Heart right ventricle (tissue), 16 donors: ENCODE measurements at regions not wholly inside any gene's neighbourhood (a gene's known extent, or its start where the extent isn't known, plus 50 kb on each side); places are given as distances from the start of the nearest gene placed in this dataset.

ENCODE experiments used
- ATAC-seq, 8 donors: fragments of 200-7000 bp; cut with Tn5 transposase; one replicate each; pipeline ENCODE4 v1.9.1; 2020; ENCODE audit warnings: mild to moderate bottlenecking in 8 of 8, moderate library complexity in 8 of 8, moderate number of reproducible peaks in 1 of 8
- DNase-seq, 2 donors: peaks; one replicate each; pipeline ENCODE4 v3.0.0-alpha.2; 2020
- H3K27ac ChIP-seq, 10 donors: fragments of 200-600 bp; sonication (generic) in 2 of 10; one replicate each; pipeline versions ENCODE4 v1.5.0 to v1.8.0; 2020 to 2022; ENCODE audit warnings: mild to moderate bottlenecking in 3 of 10
- H3K27me3 ChIP-seq, 7 donors: fragments of 200-600 bp; one replicate each; pipeline ENCODE4 v1.8.0; 2021 to 2022; ENCODE audit warnings: mild to moderate bottlenecking in 2 of 7
- H3K36me3 ChIP-seq, 9 donors: fragments of 200-600 bp; sonication (generic) in 1 of 9; one replicate each; pipeline versions ENCODE4 v1.5.0 to v1.8.0; 2020 to 2022; ENCODE audit warnings: mild to moderate bottlenecking in 2 of 9
- H3K4me1 ChIP-seq, 9 donors: fragments of 200-600 bp; sonication (generic) in 1 of 9; one replicate each; pipeline versions ENCODE4 v1.5.0 to v1.8.0; 2020 to 2022; ENCODE audit warnings: mild to moderate bottlenecking in 4 of 9
- H3K4me3 ChIP-seq, 10 donors: fragments of 200-600 bp; sonication (generic) in 2 of 10; one replicate each; pipeline versions ENCODE4 v1.5.0 to v1.8.0; 2020 to 2022; ENCODE audit warnings: mild to moderate bottlenecking in 7 of 10, moderate library complexity in 2 of 10
- H3K9me3 ChIP-seq, 11 donors: fragments of 200-600 bp in 10 of 11; sonication (generic) in 2 of 11; one replicate each; pipeline versions ENCODE4 v1.5.0 to v1.8.0; 2013 to 2022; ENCODE audit warnings: mild to moderate bottlenecking in 2 of 11, control low read depth in 1 of 11, moderate library complexity in 1 of 11
- CTCF ChIP-seq, 9 donors: fragments of 200-600 bp; sonication (generic) in 2 of 9; IDR thresholded peaks; one replicate each; pipeline versions ENCODE4 v1.5.0 to v1.8.0; 2021 to 2022; ENCODE audit warnings: antibody characterized with exemption in 9 of 9, mild to moderate bottlenecking in 5 of 9, moderate library complexity in 1 of 9
- WGBS, 2 donors: extraction: QIAGEN DNeasy Blood & Tissue Kit; methylation state at CpG; one replicate each; pipeline ENCODE4 v1.1.7; 2013; ENCODE audit warnings: inconsistent platforms in 1 of 2; 5-methylcytosine and 5-hydroxymethylcytosine counted together
- intact Hi-C, 10 donors: fragments of 100-400 bp; cut with DNase I; formaldehyde crosslinking; loops; one replicate each; pipeline versions ENCODE4 v1.11.1 to v1.14.2; 2022
- donor health status: Arrhythmogenic right ventricular cardiomyopathy.
- donor health status: ischemic (EF 13 %, LVEDD 7.1; RV severe dilation, severe dysfunction).
- donor health status: healthy with polysubstance abuse.
- donor health status: DM: no; HTN: yes; CAD: no.
- donor health status: DM: no; HTN: no; CAD: no.
- donor health status: ischemic (EF 25% LVEDD 6.9; RV normal size, moderate dysfunction).
- donor health status: ischemic (EF 25% LVEDD 5.7; RV mildly dilated, moderate dysfunction).
- donor health status: healthy.
- donor health status: DM: yes; HTN: yes; CAD: no.
- donor health status: Ischemic cardiomyopathy.
- donor health status: ischemic (EF 35%, LVEDD 5.7; RV mildly dilated, moderate dysfunction).
- donor health status: nonischemic (EF 11% LVEDD 7.7; RV severe dilation, severe dysfunction).
- donor health status: DM: yes; HTN: yes; CAD: no.
- donor health status: PGD.
- donor health status: ischemic (EF 29% LVEDD 5.4; RV normal size, mild dysfunction).
- donor health status: nonischemic (EF 23%, LVEDD 6.1; RV moderate dilation, normal function).

GRCh38 chr7:54813398-54813797 is 54.4 kb upstream of the SEC61G start:
- no peaks in the 10 kb centered on the region for H3K36me3 ChIP-seq
- H3K9me3 ChIP-seq, result peaks cover 0 to 2% (median 0%) of the 10 kb centered on the region in 11 donors
- peak overlapping the region in 4 of 10 donors; percentile 10 to 27 (median 20) for H3K27ac ChIP-seq
- WGBS, 2 donors, result 49 to 66% methylated on average over 6 of the region's 6 CpGs
- intact Hi-C loops, result no loop called here
- peak in 1 of 2 donors; percentile 30 for DNase-seq
- ATAC-seq, result peak in 5 of 8 donors; percentile 27 to 69 (median 38)
- H3K4me3 ChIP-seq, result no peak overlapping the region
- no peaks in the 10 kb centered on the region for H3K27me3 ChIP-seq
- TF ChIP-seq CTCF (IDR thresholded peaks at IDR 0.05), result no peak
- peaks cover 5 to 50% (median 27%) of the 10 kb centered on the region in 9 donors for H3K4me1 ChIP-seq

- no peaks in the 10 kb centered on the region for H3K27me3 ChIP-seq
- H3K9me3 ChIP-seq, result peaks cover 0 to 2% (median 0%) of the 10 kb centered on the region in 11 donors
- 82 to 87% methylated on average over 5 of the region's 5 CpGs for WGBS, 2 donors
- no peak for DNase-seq
- no peak overlapping the region for H3K4me3 ChIP-seq
- intact Hi-C loops, result no loop called here
- no peaks in the 10 kb centered on the region for H3K36me3 ChIP-seq
- ATAC-seq, result no peak
- H3K4me1 ChIP-seq, result peaks cover 5 to 50% (median 27%) of the 10 kb centered on the region in 9 donors
- H3K27ac ChIP-seq, result no peak overlapping the region
- TF ChIP-seq CTCF (IDR thresholded peaks at IDR 0.05), result no peak
These were observed 55.4 kb upstream of the SEC61G start for GRCh38 chr7:54814401-54814800.

- Histone ChIP-seq H3K4me3 (no peak overlapping the region), H3K27ac (peak overlapping the region in 5 of 10 donors; percentile 4 to 53 (median 32)), H3K36me3 (no peaks in the 10 kb centered on the region), H3K4me1 (peaks cover 0 to 31% (median 13%) of the 10 kb centered on the region in 9 donors), H3K27me3 (no peaks in the 10 kb centered on the region), H3K9me3 (peaks cover 0 to 2% (median 0%) of the 10 kb centered on the region in 11 donors)
- DNase-seq (no peak), ATAC-seq (peak in 4 of 8 donors; percentile 39 to 71 (median 56))
- 40 to 48% methylated on average over 5 of the region's 5 CpGs for WGBS, 2 donors
- intact Hi-C loops, result no loop called here
- TF ChIP-seq CTCF (IDR thresholded peaks at IDR 0.05), result no peak
These were observed 58.1 kb upstream of the SEC61G start for GRCh38 chr7:54817152-54817551.

DNA sequence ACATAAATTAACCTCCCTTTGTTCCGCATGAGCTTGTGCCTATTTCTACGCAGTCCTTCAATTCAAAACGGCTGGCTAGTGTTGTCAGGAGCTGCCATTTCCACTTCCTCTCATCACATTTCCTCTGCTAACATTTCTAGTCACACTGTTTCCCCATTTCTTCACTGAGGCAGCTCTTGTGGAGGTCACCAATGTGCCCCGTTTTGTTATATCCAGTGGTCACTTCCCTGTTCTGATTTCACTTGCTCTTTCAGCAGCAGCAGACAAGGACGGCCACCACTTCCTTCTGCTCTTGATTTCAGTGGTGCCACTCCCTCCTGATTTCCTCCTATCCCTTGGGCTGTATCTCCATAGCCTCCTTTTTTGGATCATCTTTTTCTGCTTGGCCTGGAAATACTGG is 64.8 kb upstream of the SEC61G start:
- peak overlapping the region in 1 of 10 donors; percentile 32 for H3K27ac ChIP-seq
- no peak overlapping the region for H3K4me3 ChIP-seq
- no peak for TF ChIP-seq CTCF (IDR thresholded peaks at IDR 0.05)
- no peaks in the 10 kb centered on the region for H3K36me3 ChIP-seq
- intact Hi-C loops, result no loop called here
- no peaks in the 10 kb centered on the region for H3K27me3 ChIP-seq
- H3K4me1 ChIP-seq, result peaks cover 0 to 9% (median 0%) of the 10 kb centered on the region in 9 donors
- H3K9me3 ChIP-seq, result peaks cover 0 to 14% (median 0%) of the 10 kb centered on the region in 11 donors
- 38 to 54% methylated on average over 5 of the region's 5 CpGs for WGBS, 2 donors
- ATAC-seq (peak in 7 of 8 donors; percentile 35 to 77 (median 67)), DNase-seq (no peak)
